Right ventricle myocardium superior (tissue), 1 donor: ENCODE measurements at regions not wholly inside any gene's neighbourhood (a gene's known extent, or its start where the extent isn't known, plus 50 kb on each side); places are given as distances from the start of the nearest gene placed in this dataset.

Experiments
- ATAC-seq: fragments of 200-7000 bp; cut with Tn5 transposase; one replicate; pipeline ENCODE4 v1.9.1; 2020; ENCODE audit warnings: mild to moderate bottlenecking; ENCODE audit not compliant: poor library complexity
- DNase-seq: peaks from one replicate; pipeline ENCODE4 v3.0.0-alpha.2; 2020
- intact Hi-C: fragments of 100-400 bp; cut with DNase I; formaldehyde crosslinking; loops from one replicate; pipeline ENCODE4 v1.11.2; 2022
- donor health status: DM: no; HTN: yes; CAD: no; lungs with severe emphysema.

- ATAC-seq (no peak), DNase-seq (no peak)
- intact Hi-C loops, result no loop called here
Observed at GRCh38 chr4:160184884-160185283, 1082.0 kb downstream of the RAPGEF2 start.

DNA sequence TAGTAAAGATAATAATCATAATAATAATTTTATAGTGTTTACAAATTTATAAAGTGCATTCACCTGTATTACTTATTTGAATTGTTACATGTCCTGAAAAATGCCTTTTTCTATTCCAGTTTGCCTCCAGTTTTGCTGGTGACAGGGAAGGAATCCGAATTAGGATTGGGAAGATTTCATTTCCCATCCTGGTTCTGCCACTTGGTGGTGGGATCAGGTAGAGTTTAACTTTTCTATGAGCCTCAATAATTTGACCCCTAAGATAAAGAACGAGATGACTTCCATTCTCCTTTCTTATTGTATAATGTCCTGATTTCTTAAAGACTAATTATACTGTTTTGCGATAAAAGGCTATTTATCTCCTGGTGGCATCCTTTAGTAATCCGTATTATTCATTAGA, 1090.9 kb downstream of the RAPGEF2 start:
- intact Hi-C loops, result no loop called here
- DNase-seq, result no peak

DNA sequence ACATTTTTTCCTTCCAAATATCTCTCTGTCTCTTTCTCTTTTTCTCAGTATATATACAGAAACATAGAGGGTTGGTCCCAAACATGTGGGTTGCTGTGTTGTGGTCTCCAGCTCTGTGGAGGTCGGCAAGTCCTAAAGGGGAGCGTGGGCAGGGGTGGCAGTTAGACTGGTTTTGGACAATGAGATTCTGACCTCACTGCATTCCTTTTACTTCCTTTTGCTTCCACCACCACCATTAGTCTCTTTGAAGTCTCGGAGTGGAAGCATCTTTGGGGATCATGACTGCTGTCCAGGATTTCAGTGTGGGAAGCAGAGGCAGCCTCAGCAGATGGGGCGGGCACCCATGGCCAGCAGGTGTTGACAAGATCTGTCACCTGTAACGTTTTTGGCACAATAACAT, 1091.8 kb downstream of the RAPGEF2 start:
- intact Hi-C loops, result no loop called here
- ATAC-seq, result no peak
- no peak for DNase-seq

More for the DNA sequence above, 1090.9 kb downstream of the RAPGEF2 start:
- no peak for ATAC-seq

- no peak for DNase-seq
- intact Hi-C loops, result no loop called here
- ATAC-seq, result no peak
Observed at GRCh38 chr4:160202802-160203201, 1099.9 kb downstream of the RAPGEF2 start.

GRCh38 chr4:160212078-160212477, 1109.2 kb downstream of the RAPGEF2 start:
- intact Hi-C loops, result no loop called here
- ATAC-seq (no peak), DNase-seq (no peak)

DNA sequence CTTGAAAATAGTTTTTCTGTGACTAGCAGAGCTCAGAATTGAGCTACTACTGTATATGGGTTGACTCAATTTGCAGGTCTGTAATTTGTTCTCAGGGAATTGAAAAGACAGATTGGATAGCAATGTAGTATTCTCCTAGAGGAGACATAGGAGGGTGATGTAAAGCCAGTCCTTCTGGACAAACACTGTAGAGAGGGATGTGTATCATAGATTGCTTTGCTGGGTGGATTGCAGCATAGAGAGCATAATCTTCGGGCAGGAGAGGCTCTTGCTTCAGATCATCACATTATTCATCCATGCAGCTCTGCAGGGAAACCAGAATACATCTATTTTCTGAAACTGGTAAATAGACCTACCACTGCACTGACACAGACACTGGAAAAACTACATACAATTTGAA, 1110.5 kb downstream of the RAPGEF2 start:
- intact Hi-C loops, result no loop called here
- no peak for ATAC-seq
- DNase-seq, result no peak

- intact Hi-C loops, result no loop called here
- ATAC-seq (no peak), DNase-seq (no peak)
Observed at GRCh38 chr4:160217352-160217751, 1114.5 kb downstream of the RAPGEF2 start.

DNA sequence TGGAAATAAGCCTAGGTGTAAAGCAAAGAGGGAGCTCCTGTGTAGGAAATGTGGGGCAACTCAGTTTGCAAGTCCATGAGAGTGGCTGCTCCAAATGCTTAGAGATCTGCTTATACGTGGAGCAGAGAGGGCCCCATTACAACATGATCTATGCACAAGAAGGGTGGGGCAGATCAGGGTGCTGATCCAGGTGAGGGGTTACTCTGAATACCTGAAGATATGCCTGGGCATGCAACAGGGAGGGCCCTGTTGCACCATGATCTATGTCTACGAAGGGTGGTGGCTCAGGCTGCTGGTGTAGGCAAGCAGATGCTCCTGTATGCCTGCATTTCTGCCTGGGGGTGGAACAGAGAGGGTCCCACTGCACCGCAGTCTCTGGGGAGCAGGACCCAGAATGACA, 1121.2 kb downstream of the RAPGEF2 start:
- intact Hi-C loops, result no loop called here
- ATAC-seq (no peak), DNase-seq (no peak)

GRCh38 chr4:160233141-160233540, 1130.3 kb downstream of the RAPGEF2 start:
- ATAC-seq (no peak), DNase-seq (no peak)
- intact Hi-C loops, result no loop called here

DNA sequence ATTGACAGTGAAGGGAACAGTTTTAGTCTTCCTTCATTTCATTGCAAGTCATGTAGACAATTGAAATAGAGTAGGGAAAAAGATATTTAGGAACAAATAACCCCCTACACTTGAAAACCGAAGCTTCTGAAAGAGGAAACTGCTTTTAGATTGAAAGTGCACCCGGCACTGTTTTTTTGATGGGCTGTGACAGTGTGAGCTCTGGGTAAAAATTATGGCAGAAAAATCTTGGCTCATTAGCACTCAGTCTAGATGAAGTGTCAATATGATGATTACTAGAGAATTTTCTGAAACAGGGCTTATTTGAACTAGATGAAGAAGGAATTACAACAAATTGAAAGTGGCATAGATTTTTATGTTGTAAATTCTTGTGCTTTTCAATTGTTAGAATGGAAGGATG, 1132.4 kb downstream of the RAPGEF2 start:
- ATAC-seq (no peak), DNase-seq (no peak)
- intact Hi-C loops, result no loop called here

GRCh38 chr4:160235771-160236170, 1132.9 kb downstream of the RAPGEF2 start:
- intact Hi-C loops, result no loop called here
- ATAC-seq, result no peak
- no peak for DNase-seq

- no peak for ATAC-seq
Observed at GRCh38 chr4:160238790-160239189, 1135.9 kb downstream of the RAPGEF2 start.

DNA sequence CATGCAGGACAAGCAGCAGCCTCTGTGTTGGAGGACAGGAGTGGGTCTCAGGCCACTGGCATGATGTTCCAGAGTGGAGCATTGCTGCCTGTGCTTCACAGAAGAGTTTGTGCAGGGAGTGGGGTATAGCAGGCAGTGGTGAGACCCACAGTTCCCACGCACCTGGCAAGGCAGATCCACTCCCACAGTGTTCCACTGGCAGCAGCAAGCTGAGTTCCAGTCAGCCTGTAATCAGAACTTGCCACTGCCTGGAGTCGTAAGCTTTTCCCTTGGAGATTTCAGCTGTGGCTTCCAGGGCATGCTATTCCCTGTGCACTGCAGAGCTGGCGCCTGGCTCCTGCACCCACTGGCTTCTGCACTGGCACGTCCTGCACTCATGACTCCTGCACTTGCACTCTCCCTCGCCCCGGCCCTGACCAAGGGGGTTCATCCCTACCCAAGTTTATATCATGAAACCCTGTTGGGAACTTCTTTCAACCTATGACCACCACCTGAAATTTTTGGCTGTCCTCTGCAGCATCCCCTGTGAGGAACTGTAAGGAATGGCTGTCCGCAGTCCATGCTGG, 1144.3 kb downstream of the RAPGEF2 start:
- DNase-seq (no peak), ATAC-seq (no peak)
- intact Hi-C loops, result no loop called here

More at GRCh38 chr4:160238790-160239189, 1135.9 kb downstream of the RAPGEF2 start:
- no peak for DNase-seq
- intact Hi-C loops, result no loop called here

GRCh38 chr4:160251522-160252170, 1148.8 kb downstream of the RAPGEF2 start:
- intact Hi-C loops, result no loop called here
- no peak for DNase-seq
- no peak for ATAC-seq

GRCh38 chr4:160257318-160257717, 1154.4 kb downstream of the RAPGEF2 start:
- ATAC-seq (no peak), DNase-seq (no peak)
- intact Hi-C loops, result no loop called here

DNA sequence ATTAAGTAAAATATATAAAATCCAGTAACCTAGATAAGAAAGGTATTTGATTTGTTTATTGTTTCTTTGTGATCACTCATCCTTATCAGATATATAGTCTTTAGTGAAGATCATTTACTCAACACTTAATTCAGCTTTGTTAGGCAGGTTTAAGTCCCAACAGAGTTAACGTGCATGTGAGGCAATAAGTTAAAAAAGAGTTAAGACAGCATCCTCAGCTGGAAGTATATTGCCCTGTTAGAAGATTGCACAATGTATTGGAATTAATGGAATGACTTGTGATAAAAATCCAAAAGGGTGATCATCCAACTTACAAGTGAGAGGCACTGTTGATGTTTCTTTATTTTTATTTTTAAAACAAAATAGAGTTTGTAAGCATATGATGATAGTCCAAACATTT, 1162.1 kb downstream of the RAPGEF2 start:
- intact Hi-C loops, result no loop called here
- no peak for DNase-seq
- ATAC-seq, result no peak

- intact Hi-C loops, result no loop called here
- DNase-seq, result no peak
- no peak for ATAC-seq
Observed at GRCh38 chr4:160265836-160266235, 1163.0 kb downstream of the RAPGEF2 start.

GRCh38 chr4:160276785-160277325, 1174.0 kb downstream of the RAPGEF2 start:
- DNase-seq (no peak), ATAC-seq (no peak)
- intact Hi-C loops, result no loop called here

DNA sequence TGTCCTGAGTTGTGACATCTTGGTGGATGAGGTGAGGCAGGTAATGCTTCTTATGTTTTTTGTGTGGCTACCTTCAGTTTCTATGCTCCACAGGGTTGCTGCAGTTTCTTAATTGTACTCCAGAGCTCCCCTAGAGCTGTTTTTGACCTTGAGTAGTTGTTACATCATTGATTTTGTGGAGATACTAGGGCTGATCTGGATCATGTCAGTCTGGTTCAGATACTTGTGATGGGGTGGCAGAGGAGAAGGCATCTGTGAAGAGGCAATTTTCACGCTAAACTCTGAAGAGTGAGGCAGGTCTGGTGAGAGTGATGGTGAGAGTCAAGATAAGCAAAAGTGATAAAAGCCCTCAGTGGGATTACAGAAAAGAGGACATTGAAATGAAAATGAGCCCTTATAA, 1180.2 kb downstream of the RAPGEF2 start:
- intact Hi-C loops, result no loop called here
- ATAC-seq (no peak), DNase-seq (no peak)

DNA sequence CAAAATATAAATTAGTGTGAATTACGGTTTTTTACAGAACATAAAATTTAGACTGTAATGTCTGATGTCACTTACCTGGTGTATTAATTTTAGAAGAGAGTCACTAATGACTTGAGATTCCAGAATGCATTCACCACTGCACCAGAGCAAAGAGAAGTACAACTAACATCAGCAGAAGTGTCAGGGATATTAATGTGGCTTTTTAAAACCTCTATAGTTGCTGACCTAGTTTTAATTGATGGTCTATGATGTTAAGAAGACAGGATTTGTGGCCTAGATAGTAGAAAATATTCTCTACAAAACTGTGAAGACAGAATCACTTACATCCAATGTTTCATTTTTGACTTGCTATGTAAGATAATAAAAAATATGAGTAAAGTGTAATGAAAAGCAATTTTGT, 1181.6 kb downstream of the RAPGEF2 start:
- ATAC-seq (no peak), DNase-seq (no peak)
- intact Hi-C loops, result no loop called here

DNA sequence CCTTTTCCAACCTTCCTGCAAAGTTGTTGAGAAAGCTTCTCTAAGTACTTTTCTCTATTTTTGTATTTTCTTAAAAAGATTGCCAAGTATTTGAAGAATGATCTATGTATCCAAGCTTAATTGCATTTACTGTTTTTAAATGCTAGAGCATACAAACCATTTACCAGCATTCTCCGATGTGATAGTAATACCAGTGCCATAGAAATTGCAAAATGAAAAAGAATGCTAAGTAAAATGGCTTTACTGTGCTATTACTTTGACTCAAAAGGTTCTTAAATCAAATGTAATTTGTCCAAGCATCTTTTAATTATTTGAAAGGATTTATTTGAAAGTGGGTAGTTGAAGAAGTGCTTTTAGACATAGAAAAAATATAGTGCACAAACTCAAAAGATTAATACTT, 1183.2 kb downstream of the RAPGEF2 start:
- no peak for DNase-seq
- intact Hi-C loops, result no loop called here
- ATAC-seq, result no peak
